ENCODE measurements at regions not wholly inside any gene's neighbourhood (a gene's known extent, or its start where the extent isn't known, plus 50 kb on each side); places are given as distances from the start of the nearest gene placed in this dataset.
A peak's percentile ranks its signal among the peaks of the same experiment; 100 is the strongest.
"Not testable (repeated sequence)": the region's sequence is repeated elsewhere in the genome, so short reads cannot be mapped to it uniquely, and the experiment has no call there.

- no peak for DNase-seq (ENCODE audit: low spot score)
These were observed 81.1 kb downstream of the ARL6IP4 start for GRCh38 chr12:123061441-123062205.

- no peak for DNase-seq (ENCODE audit: low spot score)
These were observed 79.0 kb downstream of the ARL6IP4 start for GRCh38 chr12:123059500-123059899.

- no peak for DNase-seq (ENCODE audit: low spot score)
These were observed 78.5 kb downstream of the ARL6IP4 start for GRCh38 chr12:123058980-123059379.

GRCh38 chr12:123058481-123058880, 78.0 kb downstream of the ARL6IP4 start:
- DNase-seq (ENCODE audit: low spot score): no peak

GRCh38 chr12:123057513-123058265, 77.2 kb downstream of the ARL6IP4 start:
- DNase-seq (ENCODE audit: low spot score): no peak

GRCh38 chr12:123056709-123057108, 76.2 kb downstream of the ARL6IP4 start:
- DNase-seq (ENCODE audit: low spot score): no peak

GRCh38 chr12:123056053-123056452, 75.6 kb downstream of the ARL6IP4 start:
- DNase-seq (ENCODE audit: low spot score): no peak

- DNase-seq (ENCODE audit: low spot score): no peak
These were observed 74.8 kb downstream of the ARL6IP4 start for GRCh38 chr12:123055281-123055766.

- no peak for DNase-seq (ENCODE audit: low spot score)
These were observed 73.9 kb downstream of the ARL6IP4 start for GRCh38 chr12:123054371-123054770.

- DNase-seq (ENCODE audit: low spot score): no peak
These were observed 71.1 kb downstream of the ARL6IP4 start for GRCh38 chr12:123051556-123051955.

- no peak for DNase-seq (ENCODE audit: low spot score)
These were observed 70.4 kb downstream of the ARL6IP4 start for GRCh38 chr12:123050913-123051312.

- DNase-seq (ENCODE audit: low spot score): no peak
These were observed 69.9 kb downstream of the ARL6IP4 start for GRCh38 chr12:123050331-123050831.

GRCh38 chr12:123049398-123050240, 69.1 kb downstream of the ARL6IP4 start:
- no peak for DNase-seq (ENCODE audit: low spot score)

- not testable (repeated sequence) for DNase-seq (ENCODE audit: low spot score)
These were observed 67.4 kb downstream of the ARL6IP4 start for GRCh38 chr12:123047892-123048291.

- DNase-seq (ENCODE audit: low spot score): no peak
These were observed 66.8 kb downstream of the ARL6IP4 start for GRCh38 chr12:123047289-123047688.

- DNase-seq (ENCODE audit: low spot score): no peak
These were observed 66.0 kb downstream of the ARL6IP4 start for GRCh38 chr12:123046431-123046830.

- no peak for DNase-seq (ENCODE audit: low spot score)
These were observed 65.2 kb downstream of the ARL6IP4 start for GRCh38 chr12:123045678-123046077.

GRCh38 chr12:123044351-123044750, 63.9 kb downstream of the ARL6IP4 start:
- no peak for DNase-seq (ENCODE audit: low spot score)

- DNase-seq (ENCODE audit: low spot score): peak; percentile 77
These were observed 63.1 kb downstream of the ARL6IP4 start for GRCh38 chr12:123043536-123044001.

- no peak for DNase-seq (ENCODE audit: low spot score)
These were observed 62.4 kb downstream of the ARL6IP4 start for GRCh38 chr12:123042833-123043232.

- no peak for DNase-seq (ENCODE audit: low spot score)
These were observed 61.6 kb downstream of the ARL6IP4 start for GRCh38 chr12:123041811-123042655.
